Karpas-422 (cell line): ENCODE measurements at regions not wholly inside any gene's neighbourhood (a gene's known extent, or its start where the extent isn't known, plus 50 kb on each side); places are given as distances from the start of the nearest gene placed in this dataset.

Experiments used
- DNase-seq: peaks from one replicate; pipeline ENCODE4 v3.0.0-alpha.2; 2015
- H2AFZ ChIP-seq: fragments of 200-600 bp; sonication (generic); 2 replicates; pipeline ENCODE4 v1.6.1; 2014; ENCODE audit warnings: antibody characterized with exemption, low read length, mixed read lengths
- H3K27ac ChIP-seq: fragments of 200-600 bp; sonication (generic); 2 replicates; pipeline ENCODE4 v1.5.1; 2014; ENCODE audit warnings: mild to moderate bottlenecking, low read length, moderate library complexity
- H3K27me3 ChIP-seq: fragments of 200-600 bp; sonication (generic); 2 replicates; pipeline ENCODE4 v1.6.1; 2014; ENCODE audit warnings: low read length, mixed read lengths
- H3K36me3 ChIP-seq: fragments of 200-600 bp; sonication (generic); 2 replicates; pipeline ENCODE4 v1.6.1; 2014; ENCODE audit warnings: low read length, mixed read lengths; ENCODE audit not compliant: insufficient read depth
- H3K4me1 ChIP-seq: fragments of 200-600 bp; sonication (generic); 2 replicates; pipeline ENCODE4 v1.6.1; 2014; ENCODE audit warnings: mild to moderate bottlenecking, low read length, mixed read lengths
- H3K4me2 ChIP-seq: fragments of 200-600 bp; sonication (generic); 2 replicates; pipeline ENCODE4 v1.6.1; 2014; ENCODE audit warnings: low read length, low read depth, mild to moderate bottlenecking; ENCODE audit not compliant: poor library complexity, severe bottlenecking
- H3K4me3 ChIP-seq: fragments of 200-600 bp; sonication (generic); 2 replicates; pipeline ENCODE4 v1.5.1; 2014; ENCODE audit warnings: mild to moderate bottlenecking, antibody characterized with exemption, low read length, mixed read lengths
- H3K79me2 ChIP-seq: fragments of 200-600 bp; sonication (generic); 2 replicates; pipeline ENCODE4 v1.6.1; 2014; ENCODE audit warnings: mild to moderate bottlenecking, low read length, mixed read lengths
- H3K9ac ChIP-seq: fragments of 200-600 bp; sonication (generic); 2 replicates; pipeline ENCODE4 v1.6.0; 2014; ENCODE audit warnings: low read length
- H3K9me2 ChIP-seq: fragments of 200-600 bp; sonication (generic), shearing (Covaris generic); replicated peaks from 2 replicates; pipeline ENCODE4 v1.6.0; 2014; ENCODE audit warnings: mild to moderate bottlenecking, low read length, moderate library complexity; ENCODE audit not compliant: insufficient read depth
- H3K9me3 ChIP-seq: fragments of 300-700, 200-600 bp; sonication (generic); 2 replicates; pipeline ENCODE4 v1.6.1; 2014; ENCODE audit warnings: low read length, mixed read lengths
- H4K20me1 ChIP-seq: fragments of 200-600 bp; sonication (generic); 2 replicates; pipeline ENCODE4 v1.6.1; 2014; ENCODE audit warnings: mild to moderate bottlenecking, antibody characterized with exemption, low read length, low read depth; ENCODE audit not compliant: insufficient read depth

DNA sequence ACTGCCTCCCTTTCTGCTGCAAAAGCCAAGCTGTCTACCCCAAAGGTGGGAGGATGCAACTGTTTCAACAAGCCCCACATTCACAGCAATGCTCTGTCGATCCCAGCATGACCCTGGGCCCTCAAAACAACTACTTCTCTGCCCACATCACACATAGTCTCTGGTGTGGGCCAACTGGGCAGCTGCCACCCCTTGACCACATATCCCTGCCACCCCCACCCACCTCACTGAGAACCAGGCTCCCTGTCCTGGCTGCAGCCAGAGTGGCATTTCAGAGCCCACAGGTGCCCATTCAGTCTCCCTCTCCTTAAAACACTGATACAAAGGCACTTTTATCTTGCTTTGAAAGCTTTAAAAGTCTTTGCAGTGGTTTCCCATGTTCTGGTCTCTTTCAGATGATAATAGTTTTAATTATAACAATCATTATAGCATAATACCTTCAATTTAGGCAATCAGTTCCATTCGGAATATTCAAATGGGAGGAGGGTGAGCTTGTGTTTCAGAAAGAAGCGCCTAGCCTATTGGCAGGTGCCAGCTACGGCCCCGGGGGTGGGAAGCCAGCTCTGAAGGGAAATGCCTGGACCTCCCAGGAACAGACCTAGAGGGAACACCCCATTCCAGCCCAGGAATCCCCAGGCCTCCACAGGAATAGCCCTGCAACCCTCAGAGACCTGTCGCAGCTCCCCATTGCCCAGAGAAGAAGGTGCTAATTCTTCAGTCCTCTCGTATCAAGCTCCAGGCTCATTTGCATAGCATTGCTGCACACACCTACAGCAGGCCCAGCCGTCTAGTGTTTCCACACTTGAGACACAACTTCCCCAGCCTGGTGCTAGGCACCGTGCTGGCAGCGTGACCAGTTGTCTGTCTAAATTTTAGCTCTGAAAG, 90.8 kb downstream of the C5orf15 start:
- DNase-seq: peak; percentile 70
- no peaks in the 10 kb centered on the region for H3K27me3 ChIP-seq
- no peaks in the 10 kb centered on the region for H3K36me3 ChIP-seq
- H3K4me1 ChIP-seq: peaks cover 11% of the 10 kb centered on the region
- H3K4me3 ChIP-seq: no peak overlapping the region
- no peak overlapping the region for H3K27ac ChIP-seq
- no peaks in the 10 kb centered on the region for H3K9me2 ChIP-seq
- H3K9ac ChIP-seq: no peak overlapping the region
- H3K4me2 ChIP-seq: peak overlapping the region; percentile 0
- H3K9me3 ChIP-seq: no peaks in the 10 kb centered on the region
- H2AFZ ChIP-seq: no peak overlapping the region
- no peaks in the 10 kb centered on the region for H3K79me2 ChIP-seq
- no peaks in the 10 kb centered on the region for H4K20me1 ChIP-seq

- Histone ChIP-seq H3K4me3 (no peak overlapping the region), H3K4me2 (no peak overlapping the region), H3K36me3 (no peaks in the 10 kb centered on the region), H4K20me1 (no peaks in the 10 kb centered on the region), H3K9ac (no peak overlapping the region), H3K9me2 (no peaks in the 10 kb centered on the region), H3K79me2 (no peaks in the 10 kb centered on the region), H2AFZ (no peak overlapping the region), H3K27me3 (no peaks in the 10 kb centered on the region), H3K9me3 (no peaks in the 10 kb centered on the region), H3K4me1 (peaks cover 11% of the 10 kb centered on the region), H3K27ac (no peak overlapping the region)
- DNase-seq: no peak
Measured at GRCh38 chr5:133876266-133876665, 92.2 kb downstream of the C5orf15 start.

- H3K27me3 ChIP-seq: no peaks in the 10 kb centered on the region
- no peak for DNase-seq
- peaks cover 11% of the 10 kb centered on the region for H3K4me1 ChIP-seq
- H3K9me2 ChIP-seq: no peaks in the 10 kb centered on the region
- no peaks in the 10 kb centered on the region for H4K20me1 ChIP-seq
- H3K9ac ChIP-seq: no peak overlapping the region
- H3K9me3 ChIP-seq: no peaks in the 10 kb centered on the region
- no peak overlapping the region for H3K4me2 ChIP-seq
- H3K79me2 ChIP-seq: no peaks in the 10 kb centered on the region
- H3K27ac ChIP-seq: no peak overlapping the region
- H2AFZ ChIP-seq: no peak overlapping the region
- H3K36me3 ChIP-seq: no peaks in the 10 kb centered on the region
- H3K4me3 ChIP-seq: no peak overlapping the region
Measured at GRCh38 chr5:133875179-133875578, 93.2 kb downstream of the C5orf15 start.

DNA sequence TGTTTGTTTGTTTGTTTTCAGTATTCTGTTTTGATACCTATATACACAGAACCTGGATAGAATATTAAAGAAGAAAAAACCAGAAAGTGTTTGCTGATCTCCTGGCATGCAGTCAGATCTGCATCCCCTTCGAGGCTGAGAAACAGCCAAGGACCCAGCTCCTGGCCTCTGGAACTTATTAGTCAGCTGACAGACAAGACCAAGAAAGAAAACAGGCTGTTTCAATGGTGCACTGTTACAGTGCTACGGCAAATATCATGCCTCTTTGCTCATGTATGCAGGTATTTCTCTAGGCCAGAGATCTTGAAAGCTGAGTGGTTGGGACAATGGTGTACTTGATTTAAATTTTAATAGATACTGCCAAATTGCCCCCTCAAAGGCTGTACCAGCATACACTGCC, 95.0 kb downstream of the C5orf15 start:
- no peaks in the 10 kb centered on the region for H3K9me2 ChIP-seq
- H3K27me3 ChIP-seq: no peaks in the 10 kb centered on the region
- no peak overlapping the region for H3K9ac ChIP-seq
- no peak overlapping the region for H3K4me2 ChIP-seq
- DNase-seq: no peak
- H3K79me2 ChIP-seq: no peaks in the 10 kb centered on the region
- no peaks in the 10 kb centered on the region for H3K36me3 ChIP-seq
- no peak overlapping the region for H3K27ac ChIP-seq
- no peak overlapping the region for H3K4me3 ChIP-seq
- no peaks in the 10 kb centered on the region for H3K9me3 ChIP-seq
- H2AFZ ChIP-seq: no peak overlapping the region
- peaks cover 20% of the 10 kb centered on the region for H3K4me1 ChIP-seq
- no peaks in the 10 kb centered on the region for H4K20me1 ChIP-seq

DNA sequence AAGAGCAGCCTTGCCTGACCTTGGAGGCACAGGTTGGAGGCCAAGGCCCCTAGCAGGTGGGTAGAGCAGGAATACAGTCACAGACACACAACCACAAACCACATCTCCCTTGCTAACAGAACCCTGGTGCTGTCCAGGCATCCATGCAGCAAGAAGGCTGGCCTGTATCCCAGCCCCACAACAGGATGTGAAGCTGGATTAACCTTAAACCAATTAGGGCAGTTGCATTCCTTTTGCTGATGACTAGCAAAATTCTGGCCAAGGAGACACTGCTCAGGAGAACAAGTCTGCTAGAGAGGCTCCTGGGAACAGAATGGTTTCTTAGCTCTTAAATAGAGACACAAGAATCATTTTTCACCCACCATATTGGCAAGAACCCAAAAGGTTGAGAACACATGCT, 97.8 kb downstream of the C5orf15 start:
- H3K79me2 ChIP-seq: no peaks in the 10 kb centered on the region
- H3K9me2 ChIP-seq: no peaks in the 10 kb centered on the region
- no peak overlapping the region for H3K27ac ChIP-seq
- H3K4me3 ChIP-seq: no peak overlapping the region
- peaks cover 29% of the 10 kb centered on the region for H3K4me1 ChIP-seq
- H3K36me3 ChIP-seq: no peaks in the 10 kb centered on the region
- no peaks in the 10 kb centered on the region for H3K27me3 ChIP-seq
- H3K4me2 ChIP-seq: no peak overlapping the region
- no peak overlapping the region for H2AFZ ChIP-seq
- H4K20me1 ChIP-seq: no peaks in the 10 kb centered on the region
- H3K9me3 ChIP-seq: no peaks in the 10 kb centered on the region
- no peak for DNase-seq
- no peak overlapping the region for H3K9ac ChIP-seq

GRCh38 chr5:133869519-133870335, 98.7 kb downstream of the C5orf15 start:
- Histone ChIP-seq H4K20me1 (no peaks in the 10 kb centered on the region), H3K79me2 (no peaks in the 10 kb centered on the region), H3K9ac (no peak overlapping the region), H3K36me3 (no peaks in the 10 kb centered on the region), H3K4me1 (peaks cover 38% of the 10 kb centered on the region), H2AFZ (no peak overlapping the region), H3K4me3 (no peak overlapping the region), H3K27ac (no peak overlapping the region), H3K27me3 (no peaks in the 10 kb centered on the region), H3K4me2 (peak overlapping the region; percentile 1), H3K9me3 (no peaks in the 10 kb centered on the region), H3K9me2 (no peaks in the 10 kb centered on the region)
- no peak for DNase-seq

GRCh38 chr5:133868946-133869518, 99.4 kb downstream of the C5orf15 start:
- no peaks in the 10 kb centered on the region for H3K27me3 ChIP-seq
- no peaks in the 10 kb centered on the region for H3K9me2 ChIP-seq
- no peaks in the 10 kb centered on the region for H3K9me3 ChIP-seq
- H3K36me3 ChIP-seq: no peaks in the 10 kb centered on the region
- H4K20me1 ChIP-seq: no peaks in the 10 kb centered on the region
- H2AFZ ChIP-seq: no peak overlapping the region
- peak; percentile 91 for DNase-seq
- H3K79me2 ChIP-seq: no peaks in the 10 kb centered on the region
- H3K4me2 ChIP-seq: peak overlapping the region; percentile 1
- H3K27ac ChIP-seq: no peak overlapping the region
- H3K4me3 ChIP-seq: no peak overlapping the region
- peaks cover 40% of the 10 kb centered on the region for H3K4me1 ChIP-seq
- H3K9ac ChIP-seq: no peak overlapping the region
